Activated CD8-positive, alpha-beta memory T cell treated with anti-CD3 and anti-CD28 coated beads, Interleukin-2, amount 50 U/mL, for 48 hours (primary cell): ENCODE measurements at regions not wholly inside any gene's neighbourhood (a gene's known extent, or its start where the extent isn't known, plus 50 kb on each side); places are given as distances from the start of the nearest gene placed in this dataset.
"Not testable (repeated sequence)": the region's sequence is repeated elsewhere in the genome, so short reads cannot be mapped to it uniquely, and the experiment has no call there.

Experiments
- DNase-seq: peaks from one replicate; pipeline ENCODE4 v3.0.0-alpha.2; 2020

DNA sequence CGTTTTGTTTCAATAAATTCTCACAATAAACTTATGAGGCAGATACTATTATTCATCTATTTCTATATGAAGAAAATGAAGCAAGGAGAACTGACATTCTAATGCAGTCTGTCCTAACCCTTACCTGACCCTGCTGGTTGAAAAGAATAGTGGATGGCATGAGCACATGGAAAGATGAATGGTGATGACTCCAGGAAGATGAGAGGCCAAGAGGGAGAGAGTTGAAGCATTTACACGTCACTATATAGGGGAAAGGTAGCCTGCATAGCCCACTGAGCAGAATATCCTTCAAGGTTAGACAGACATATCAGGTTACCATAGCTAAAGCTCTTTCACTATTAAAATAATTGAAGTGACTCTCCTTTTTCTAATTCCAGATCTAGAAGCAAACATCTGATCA is 163.9 kb upstream of the CDK1 start:
- DNase-seq: no peak

DNA sequence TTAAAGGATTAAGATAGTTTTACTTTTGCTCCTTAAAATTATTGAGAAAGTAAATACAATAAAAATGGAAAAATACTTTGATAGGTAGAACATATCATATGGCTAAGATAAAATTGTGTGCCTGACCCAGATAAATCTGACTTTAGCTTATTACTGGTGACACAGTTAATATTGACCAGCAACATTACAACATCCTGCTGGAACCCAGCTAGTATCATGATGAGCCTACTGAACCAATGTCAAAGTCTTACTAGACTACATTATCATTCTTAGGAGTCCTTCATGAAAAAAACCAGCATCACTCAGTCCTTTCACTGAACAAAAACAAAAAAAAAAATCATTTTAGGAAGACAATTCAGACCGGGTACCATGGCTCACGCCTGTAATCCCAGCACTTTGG is 164.8 kb upstream of the CDK1 start:
- no peak for DNase-seq

DNA sequence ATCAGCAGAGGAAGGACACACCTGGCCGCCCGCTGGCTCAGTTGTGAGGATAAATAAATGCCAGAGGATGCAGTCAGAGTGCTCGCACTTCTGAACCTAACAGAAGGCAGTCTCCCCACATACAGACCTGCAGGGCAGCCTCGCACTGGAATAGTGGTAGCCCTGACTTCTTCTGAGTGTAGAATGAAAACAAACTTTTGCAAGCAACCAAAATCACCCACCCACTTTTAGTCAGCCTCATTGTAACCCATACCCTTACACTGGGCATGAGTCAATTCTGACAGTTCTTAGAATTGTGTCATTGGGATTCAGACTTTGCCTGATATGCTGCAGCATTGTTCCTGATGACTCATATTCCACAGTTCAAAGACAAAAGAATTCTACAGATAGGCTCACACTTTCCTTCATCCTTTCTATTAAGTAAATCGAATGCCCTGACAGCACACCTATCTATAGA is 167.0 kb upstream of the CDK1 start:
- DNase-seq: no peak

DNA sequence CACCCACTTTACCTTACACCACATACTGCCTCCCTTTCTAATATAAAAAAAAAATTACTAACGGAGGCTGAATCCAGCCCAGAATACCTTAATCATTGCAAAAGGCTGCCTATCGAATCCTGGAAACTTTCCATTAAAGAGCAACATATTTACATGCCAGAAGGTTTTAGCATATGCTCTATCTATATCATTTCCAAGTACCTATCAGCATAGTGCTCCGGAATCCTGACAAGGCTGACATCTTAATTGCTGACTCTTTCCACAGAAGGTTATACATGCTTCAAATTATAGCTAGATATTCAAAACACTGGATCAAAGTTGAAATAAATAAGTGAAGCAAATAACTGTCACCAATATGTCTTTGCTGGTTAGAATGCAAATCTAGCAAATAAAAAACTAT is 170.9 kb upstream of the CDK1 start:
- no peak for DNase-seq

DNA sequence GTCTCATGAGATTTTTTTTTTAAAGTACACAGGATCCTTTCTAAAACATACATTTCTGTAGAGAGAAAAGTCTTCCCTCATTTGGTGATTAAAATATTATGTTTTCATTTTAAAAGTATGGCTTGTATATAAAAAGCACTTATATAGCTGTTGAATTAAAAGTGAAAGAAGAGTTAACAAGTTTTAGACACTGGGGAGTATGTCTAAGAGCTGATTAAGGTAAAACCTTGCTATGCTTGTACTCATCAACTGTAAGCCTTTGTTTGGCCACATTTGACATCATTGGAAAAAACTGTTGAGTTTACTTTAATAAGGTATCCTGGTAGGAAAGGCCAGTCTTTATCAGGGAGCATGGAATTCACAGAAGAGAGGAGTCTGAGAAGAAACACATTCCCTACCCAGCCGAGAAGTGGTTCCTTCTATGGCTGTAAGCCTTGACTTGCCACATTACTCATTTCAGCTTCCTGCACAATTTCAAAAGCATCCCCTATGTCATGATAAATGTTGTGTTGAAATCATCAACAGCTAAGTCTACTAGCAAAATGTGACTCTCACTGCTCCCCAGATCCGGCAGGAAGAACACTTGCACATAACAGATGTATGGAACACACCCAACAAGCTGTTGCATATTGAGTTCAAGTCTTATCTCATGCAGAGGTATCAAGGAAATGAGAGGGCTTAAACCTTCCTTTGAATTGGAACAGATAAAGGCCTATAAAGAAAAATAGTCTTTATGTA is 171.8 kb upstream of the CDK1 start:
- no peak for DNase-seq

DNA sequence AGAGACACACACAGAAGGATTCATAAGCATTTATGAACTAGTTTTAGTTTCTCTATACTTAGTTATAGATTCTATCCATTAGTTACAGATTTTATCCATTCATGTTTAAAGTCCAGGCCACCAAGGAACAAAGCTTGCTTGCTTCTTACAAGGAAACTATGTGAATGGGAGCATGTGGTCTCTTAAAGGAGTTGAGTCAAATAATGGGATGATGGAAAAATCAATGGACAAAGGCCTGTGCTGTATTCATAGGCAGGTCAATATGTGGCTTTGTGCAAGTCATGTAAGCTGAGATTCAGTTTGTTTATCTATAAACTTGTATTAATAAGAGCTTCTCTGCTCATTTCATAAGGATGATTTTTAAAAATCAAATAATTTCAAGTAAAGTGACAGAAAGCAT is 172.8 kb upstream of the CDK1 start:
- DNase-seq: no peak

DNA sequence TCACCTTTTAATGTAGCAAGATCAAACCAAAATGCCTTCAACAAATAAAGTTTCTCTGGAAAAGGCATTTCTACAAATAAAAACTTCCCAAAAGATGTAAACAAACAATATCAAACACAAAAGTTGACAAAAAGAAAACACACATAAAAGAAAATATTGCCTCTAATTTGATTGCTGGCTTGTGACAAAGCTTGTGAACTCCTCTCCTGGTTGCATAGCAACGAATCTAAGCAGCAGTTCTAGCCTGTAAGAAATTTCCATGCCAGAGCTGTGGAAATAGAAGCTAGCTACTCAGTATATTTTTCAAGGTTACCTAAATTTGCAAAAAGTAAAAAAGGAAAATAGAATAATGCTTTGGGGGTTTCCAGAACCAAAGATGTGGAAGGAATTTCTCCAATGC is 173.9 kb upstream of the CDK1 start:
- DNase-seq: no peak

DNA sequence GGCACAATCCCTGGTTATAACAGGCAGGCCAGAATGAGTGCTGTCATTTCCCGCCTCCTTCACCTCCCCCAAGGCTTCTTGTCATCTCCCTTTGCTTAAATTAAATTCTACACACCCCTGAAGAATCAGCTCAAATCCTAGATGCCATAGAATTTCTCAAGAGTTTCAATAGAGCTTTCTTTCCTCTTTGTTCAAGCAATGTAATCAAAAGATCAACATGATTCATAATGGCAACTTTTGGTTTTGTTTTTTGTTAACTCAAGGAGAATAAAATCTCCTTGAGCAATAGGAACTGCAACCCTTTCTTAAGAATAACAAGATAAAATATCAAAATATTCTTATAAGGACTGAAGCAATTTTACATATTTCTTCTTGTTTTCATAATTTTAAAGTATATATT is 180.8 kb upstream of the CDK1 start:
- no peak for DNase-seq

DNA sequence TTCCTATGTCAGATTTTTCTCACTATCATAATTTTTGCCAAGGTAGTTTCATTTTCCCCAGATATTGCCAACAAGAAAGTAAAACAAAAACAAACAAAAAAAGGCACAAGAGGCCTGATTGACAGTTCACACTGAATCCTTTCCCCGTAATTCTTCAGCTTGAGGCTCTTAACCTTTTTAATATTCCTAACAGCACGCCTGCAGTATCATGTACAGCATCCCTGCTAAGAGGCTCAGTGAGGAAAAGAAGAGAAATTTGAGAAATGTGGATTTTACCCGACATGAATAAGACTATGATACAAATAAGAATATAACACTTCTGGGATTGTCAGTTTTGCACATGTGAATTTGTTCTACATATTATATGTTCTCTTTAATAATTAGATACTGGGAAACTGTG is 182.4 kb upstream of the CDK1 start:
- DNase-seq: no peak

DNA sequence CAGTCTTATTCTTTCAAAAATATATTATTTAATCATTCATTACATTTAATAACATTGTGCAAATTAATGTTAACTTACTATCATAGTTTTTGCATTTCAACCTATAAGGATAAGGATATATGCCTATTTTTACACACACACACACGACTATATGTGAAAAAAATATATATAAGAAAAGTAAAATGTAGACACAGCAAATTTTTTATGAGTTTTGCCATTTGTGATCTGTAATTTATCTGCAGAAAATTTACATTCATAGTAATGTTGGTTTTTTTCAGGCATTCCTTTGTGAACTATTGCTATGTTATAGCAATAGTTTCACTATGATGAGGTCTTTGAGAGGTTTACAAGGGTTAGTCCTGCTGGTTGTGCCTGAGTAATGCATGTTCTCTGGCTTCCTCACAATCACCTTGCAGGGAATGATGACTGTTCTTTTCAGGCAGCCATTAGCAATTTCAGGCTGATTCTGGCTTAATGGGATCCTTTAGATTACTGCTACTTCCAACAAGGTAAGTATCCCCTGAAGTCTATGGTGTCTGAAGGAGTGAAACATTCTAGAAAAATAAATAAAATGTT is 183.7 kb upstream of the CDK1 start:
- no peak for DNase-seq

DNA sequence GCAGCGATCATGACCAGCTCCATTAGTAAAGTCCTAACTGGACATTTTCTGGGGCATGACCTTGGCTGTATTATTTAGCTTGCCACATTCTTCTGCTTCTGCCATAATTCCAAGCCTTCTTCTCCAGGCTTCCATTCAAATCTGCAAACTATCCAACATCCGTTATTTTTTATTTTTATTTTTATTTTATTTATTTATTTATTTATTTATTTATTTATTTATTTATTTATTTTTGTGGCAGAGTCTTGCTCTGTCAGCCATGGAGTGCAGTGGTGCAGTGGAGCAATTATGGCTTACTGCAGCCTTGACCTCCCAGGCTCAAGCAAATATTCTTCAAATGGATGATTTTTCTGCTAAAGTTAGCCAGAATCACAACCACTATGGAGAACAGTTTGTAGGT is 187.2 kb upstream of the CDK1 start:
- no peak for DNase-seq

DNA sequence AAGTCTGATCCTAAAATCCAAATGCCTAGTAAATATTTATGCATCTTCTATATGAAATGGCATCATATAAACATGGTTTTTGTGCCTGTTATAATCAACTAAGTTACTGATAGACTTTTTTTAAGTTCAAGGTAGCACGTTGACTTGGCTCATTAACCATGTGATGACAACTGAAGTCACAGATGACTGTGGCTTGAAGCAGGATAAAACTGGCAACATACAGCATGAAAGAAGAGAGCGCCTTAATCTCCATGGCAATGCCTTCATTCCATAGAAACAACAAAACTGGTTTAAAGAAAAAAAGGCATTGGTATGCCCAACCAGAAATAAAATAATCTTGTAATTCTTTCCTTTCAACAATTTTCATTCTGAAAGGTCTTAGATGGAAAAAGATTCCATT is 188.9 kb upstream of the CDK1 start:
- DNase-seq: no peak

DNA sequence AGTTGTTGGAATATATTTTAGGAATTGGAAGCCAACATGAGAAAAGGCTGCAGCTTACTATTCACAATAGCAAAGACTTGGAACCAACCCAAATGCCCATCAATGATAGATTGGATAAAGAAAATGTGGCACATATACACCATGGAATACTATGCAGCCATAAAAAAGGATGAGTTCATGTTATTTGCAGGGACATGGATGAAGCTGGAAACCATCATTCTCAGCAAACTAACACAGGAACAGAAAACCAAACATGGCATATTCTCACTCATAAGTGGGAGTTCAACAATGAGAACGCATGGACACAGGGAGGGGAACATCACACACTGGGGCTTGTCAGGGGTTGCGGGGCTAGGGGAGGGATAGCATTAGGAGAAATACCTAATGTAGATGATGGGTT is 192.1 kb upstream of the ANK3 start:
- DNase-seq: not testable (repeated sequence)

DNA sequence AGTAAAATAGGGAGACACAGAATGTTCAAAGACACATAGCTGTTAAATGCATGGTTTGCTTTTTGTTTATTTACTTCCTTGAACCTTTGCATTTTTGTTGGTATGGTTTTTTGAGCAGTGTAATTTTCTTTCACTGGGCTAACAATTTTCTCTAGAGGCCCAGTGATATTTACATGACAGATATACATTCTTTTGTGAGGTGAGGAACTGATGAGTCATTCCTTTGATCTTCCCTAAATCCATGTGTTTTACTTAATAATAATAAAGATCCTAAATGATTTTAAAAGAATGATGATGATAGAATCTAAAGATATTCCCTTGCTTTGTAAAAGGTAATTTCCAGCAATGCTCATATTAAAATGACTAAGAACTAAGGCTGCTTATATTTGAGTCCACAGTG is 188.5 kb upstream of the ANK3 start:
- DNase-seq: no peak

DNA sequence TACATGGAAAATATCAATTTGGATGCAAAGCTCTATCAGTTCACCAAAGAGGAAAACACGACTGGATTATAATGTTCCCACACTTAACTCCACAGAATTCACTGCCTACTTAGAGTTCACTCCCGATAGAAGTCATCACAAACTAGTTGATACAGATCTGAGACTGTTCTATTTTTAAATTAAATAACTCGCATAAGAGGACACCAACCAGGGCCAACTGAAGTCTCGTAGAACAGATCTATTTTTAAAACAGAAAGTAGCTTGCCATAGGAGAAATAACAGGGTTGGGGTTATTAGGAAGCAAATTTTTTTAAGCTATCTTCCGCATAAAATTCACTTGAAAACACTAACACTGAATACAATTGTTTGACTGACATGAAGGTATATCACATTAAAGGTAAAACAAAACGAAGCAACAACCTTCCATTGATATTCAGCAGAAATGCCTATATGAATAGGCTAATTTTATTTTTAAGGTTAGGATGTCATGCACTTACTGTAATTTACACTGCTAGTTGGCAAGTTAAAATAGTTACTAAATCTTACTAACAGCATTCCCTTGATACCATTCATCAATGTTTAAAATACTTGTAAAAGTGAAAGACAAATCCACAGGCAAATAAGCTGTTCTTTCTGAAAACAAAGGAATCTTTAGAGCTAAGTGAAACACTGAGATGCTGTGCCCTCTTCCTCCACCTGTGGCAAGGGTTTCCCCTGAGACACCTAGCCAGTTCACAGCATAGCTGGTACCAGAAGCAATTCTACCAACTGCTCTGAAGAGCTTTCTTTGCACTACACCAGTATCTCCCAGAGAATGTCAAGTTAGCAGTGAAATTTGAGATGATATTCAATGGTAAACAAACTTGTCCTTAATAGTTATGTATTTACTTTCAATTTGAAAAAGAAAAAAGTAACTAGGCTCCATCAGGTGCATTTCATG is 186.7 kb upstream of the ANK3 start:
- no peak for DNase-seq

DNA sequence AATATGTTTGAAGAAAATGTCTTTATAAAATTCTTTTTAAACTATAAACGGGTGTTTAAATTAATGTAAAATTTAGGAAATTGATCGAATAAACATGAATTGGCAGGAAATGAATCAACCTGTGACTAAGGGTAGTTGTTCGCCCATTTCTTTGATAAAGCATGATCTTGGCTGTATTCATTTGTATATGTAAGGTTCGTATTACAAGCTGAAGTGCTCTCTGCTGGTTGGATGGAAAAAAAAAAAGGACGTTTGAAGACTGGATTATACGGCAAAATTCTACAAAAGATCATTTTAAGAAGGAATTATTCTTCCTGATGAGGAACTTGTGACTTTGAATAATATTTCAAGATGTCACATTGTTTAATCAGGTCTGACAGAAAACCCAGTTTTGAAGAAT is 185.4 kb upstream of the ANK3 start:
- no peak for DNase-seq

DNA sequence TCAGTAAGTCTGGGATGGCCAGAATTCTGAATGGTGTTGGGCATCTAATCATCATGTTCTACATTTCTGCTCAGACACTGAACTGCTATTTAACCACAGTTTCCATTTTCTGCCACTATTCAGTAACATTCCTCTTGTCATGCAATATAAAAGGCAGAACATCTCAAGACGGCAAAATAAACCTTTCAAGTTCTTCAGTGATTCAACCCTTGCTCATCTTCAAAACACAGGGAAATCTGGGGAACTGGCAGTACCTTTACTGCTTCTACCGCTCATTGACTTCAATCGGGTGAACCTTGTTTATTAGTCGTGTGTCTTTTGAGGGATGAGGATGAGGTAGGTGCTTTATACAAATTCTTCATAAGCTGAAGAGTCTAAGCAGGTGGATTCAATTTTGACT is 184.7 kb upstream of the ANK3 start:
- DNase-seq: no peak

DNA sequence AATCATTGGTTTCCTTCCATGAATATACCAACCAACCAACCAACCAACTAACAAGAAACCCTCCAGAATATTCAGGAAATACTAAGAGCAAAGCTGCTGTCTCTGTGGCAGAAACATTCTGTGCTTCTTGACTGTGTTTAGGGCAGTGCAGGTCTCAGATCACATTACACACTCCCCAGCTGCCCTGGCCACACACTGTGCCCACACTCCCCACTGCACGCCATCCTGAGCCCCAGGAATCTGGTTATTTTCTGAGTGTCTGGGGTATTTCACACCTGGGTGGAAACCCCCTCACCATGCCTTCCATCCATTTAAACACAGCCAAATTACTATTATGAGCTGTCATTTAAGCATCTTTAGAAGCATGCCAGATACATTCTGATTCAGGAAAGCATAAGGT is 183.7 kb upstream of the ANK3 start:
- DNase-seq: peak; percentile 61

DNA sequence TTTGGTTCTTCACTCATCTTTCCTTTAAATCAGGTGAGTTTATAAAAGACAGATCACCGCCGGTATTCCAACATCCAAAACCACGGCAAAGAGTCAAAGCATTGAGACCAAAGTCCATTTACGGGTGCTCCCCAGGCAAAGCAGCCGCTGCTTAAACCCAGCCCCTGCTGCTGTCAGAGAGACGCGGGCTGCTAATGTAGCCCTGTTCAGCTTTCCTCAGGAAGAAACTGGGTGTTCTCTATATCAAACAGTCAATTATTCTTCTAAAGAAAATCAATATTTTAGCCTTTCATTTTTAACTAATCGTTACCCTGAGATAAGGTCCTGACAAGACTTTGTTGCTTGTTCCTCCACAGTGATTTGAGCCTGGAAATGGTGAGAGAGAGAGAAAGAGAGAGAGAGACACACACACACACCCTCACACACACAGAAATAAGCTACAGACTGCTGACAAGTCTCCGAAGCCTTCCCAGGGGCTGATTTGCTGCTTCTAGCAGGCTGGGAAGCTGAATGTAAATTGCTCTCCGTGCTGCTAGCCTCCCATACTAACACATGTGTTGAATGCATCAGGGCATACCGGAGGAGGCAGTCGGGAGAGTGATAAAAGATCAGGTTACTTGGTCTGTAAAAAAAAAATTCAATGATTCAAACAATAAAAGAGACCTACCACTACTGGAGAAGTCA is 183.0 kb upstream of the ANK3 start:
- peak; percentile 55 for DNase-seq

DNA sequence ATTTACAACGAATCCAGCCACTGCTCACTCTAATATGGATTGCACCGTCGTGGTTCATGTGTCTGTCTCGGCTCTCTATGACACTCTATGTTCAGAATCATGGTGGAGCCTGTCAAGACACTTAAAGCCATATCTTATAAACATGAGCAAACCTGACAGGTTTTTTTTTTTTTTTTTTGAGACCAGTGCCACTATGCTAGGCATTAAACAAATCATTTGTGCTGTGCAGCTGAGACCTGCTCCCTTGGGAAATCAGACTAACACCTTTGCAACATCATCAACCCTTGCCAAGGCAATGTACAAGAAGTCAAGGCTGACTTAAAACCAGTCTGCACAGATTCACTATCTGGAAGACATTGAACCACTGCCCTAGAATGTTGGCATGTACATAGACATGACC is 181.2 kb upstream of the ANK3 start:
- no peak for DNase-seq

DNA sequence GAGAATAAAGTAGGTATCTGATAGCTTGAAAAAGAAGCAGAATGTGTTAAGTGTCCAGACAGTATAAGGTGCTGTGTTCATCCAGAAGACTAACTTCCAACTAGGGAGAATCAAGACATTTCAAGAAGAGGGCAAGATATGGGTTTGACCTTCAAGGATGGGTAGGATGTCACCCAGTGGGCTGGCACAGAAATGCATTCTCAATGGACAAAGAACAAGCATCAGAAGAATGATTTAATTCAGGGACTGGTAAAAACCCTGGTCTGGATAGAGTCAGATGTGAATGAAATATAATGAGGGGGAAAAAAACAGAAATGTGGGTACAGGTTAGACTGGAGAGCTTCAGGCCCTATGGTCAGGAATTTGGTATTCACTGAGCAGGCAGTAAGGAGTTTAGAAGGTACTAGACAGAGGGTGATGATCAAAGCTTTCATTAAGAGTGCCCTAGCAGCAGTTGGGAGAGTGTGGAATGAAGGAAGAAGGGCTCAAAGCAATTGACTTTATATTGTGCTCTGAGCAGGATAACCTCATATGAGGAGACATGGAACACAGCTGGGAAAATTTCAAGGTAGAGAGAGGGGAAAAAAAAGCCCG is 180.7 kb upstream of the ANK3 start:
- no peak for DNase-seq

DNA sequence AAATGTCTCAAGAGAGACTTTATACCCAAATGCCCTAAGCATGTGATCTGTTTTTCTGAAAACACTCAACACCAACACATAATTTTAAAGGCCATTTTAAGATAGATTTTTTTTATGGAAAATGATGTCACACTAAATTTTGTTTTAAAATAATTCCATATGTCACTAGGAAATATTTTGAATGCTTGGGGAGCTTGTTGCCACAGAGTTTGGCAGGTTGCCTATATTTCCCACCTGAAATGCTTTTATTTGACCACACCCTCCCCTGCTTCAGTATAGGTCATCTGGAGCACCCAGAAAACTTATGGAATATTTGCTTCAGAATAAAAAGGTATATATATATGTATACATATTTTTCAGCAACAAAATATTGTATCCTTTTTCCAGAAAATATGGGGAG is 180.0 kb upstream of the ANK3 start:
- no peak for DNase-seq

DNA sequence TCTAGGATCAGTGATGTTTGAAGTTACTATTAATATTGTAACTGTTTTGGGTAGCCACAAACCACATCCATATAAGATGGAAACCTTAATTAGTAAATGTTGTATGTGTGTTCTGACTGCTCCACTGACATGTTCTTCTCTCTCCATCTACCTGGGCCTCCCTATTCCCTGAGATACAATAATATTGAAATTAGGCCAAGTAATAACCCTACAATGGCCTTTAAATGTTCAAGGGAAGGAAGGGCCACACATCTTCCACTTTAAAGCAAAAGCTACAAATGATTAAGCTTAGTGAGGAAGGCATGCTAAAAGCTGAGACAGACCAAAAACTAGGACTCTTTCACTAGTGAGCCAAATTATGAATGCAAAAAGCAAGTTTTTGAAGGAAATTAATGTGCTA is 176.4 kb upstream of the ANK3 start:
- DNase-seq: no peak
